ENCODE measurements at regions not wholly inside any gene's neighbourhood (a gene's known extent, or its start where the extent isn't known, plus 50 kb on each side); places are given as distances from the start of the nearest gene placed in this dataset.
"Not testable (repeated sequence)": the region's sequence is repeated elsewhere in the genome, so short reads cannot be mapped to it uniquely, and the experiment has no call there.

GRCh38 chr5:28310696-28311095, 1272.3 kb upstream of the CDH9 start:
- no peak for DNase-seq (ENCODE audit: low spot score)
- in situ Hi-C loops (cut with MboI; ENCODE audit: low sequenced_read_pairs, unreplicated experiment) = no loop called here
- TF ChIP-seq, protein P1, sequence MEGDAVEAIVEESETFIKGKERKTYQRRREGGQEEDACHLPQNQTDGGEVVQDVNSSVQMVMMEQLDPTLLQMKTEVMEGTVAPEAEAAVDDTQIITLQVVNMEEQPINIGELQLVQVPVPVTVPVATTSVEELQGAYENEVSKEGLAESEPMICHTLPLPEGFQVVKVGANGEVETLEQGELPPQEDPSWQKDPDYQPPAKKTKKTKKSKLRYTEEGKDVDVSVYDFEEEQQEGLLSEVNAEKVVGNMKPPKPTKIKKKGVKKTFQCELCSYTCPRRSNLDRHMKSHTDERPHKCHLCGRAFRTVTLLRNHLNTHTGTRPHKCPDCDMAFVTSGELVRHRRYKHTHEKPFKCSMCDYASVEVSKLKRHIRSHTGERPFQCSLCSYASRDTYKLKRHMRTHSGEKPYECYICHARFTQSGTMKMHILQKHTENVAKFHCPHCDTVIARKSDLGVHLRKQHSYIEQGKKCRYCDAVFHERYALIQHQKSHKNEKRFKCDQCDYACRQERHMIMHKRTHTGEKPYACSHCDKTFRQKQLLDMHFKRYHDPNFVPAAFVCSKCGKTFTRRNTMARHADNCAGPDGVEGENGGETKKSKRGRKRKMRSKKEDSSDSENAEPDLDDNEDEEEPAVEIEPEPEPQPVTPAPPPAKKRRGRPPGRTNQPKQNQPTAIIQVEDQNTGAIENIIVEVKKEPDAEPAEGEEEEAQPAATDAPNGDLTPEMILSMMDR (IDR thresholded peaks at IDR 0.05; ENCODE audit: borderline replicate concordance, control extremely low read depth, extremely low read depth, insufficient read depth, missing control alignments) = no peak

GRCh38 chr5:28305891-28306290, 1267.5 kb upstream of the CDH9 start:
- TF ChIP-seq, protein P1 (IDR thresholded peaks at IDR 0.05; ENCODE audit: borderline replicate concordance, control extremely low read depth, extremely low read depth, insufficient read depth, missing control alignments) = no peak
- in situ Hi-C loops (cut with MboI; ENCODE audit: low sequenced_read_pairs, unreplicated experiment) = no loop called here
- no peak for DNase-seq (ENCODE audit: low spot score)

GRCh38 chr5:28301712-28302111, 1263.3 kb upstream of the CDH9 start:
- TF ChIP-seq, protein P1 (IDR thresholded peaks at IDR 0.05; ENCODE audit: borderline replicate concordance, control extremely low read depth, extremely low read depth, insufficient read depth, missing control alignments) = no peak
- no peak for DNase-seq (ENCODE audit: low spot score)
- in situ Hi-C loops (cut with MboI; ENCODE audit: low sequenced_read_pairs, unreplicated experiment) = no loop called here

DNA sequence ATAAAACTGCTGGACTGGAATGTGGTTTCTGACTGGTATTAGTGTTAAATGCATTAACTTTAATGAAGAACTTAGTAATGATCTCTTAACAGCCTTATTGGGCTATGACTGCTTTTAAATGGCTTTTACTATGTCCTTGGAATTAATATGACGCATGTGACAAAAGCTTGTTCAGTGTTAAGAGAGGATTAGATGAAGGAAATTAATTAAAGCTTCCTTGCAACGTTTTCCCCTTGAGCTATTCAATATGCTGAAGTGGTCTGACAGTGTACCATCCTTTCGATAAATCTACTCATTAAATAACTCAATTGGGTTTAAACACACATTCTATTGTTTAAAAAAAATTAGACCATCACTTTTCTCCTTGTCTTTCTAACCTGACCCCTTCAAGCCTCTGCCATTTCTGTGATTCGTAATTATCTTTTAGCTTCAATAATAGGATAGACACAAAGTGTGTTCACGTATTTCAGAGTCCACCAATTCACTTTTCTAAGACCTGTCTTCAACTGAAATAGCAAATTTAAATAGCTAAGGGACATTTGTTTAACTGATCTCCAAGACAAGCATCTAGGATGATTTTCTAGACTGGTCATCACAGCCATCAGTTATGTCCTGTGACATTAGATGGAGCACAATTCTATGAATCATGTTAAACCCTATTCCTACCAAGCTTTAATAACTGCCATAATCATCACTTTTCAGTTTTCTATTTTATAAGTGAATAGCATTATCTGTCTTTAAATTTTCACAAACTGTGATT, 1258.0 kb upstream of the CDH9 start:
- DNase-seq (ENCODE audit: low spot score) = no peak
- in situ Hi-C loops (cut with MboI; ENCODE audit: low sequenced_read_pairs, unreplicated experiment) = no loop called here
- TF ChIP-seq, protein P1 (IDR thresholded peaks at IDR 0.05; ENCODE audit: borderline replicate concordance, control extremely low read depth, extremely low read depth, insufficient read depth, missing control alignments) = no peak

GRCh38 chr5:28287021-28287420, 1248.6 kb upstream of the CDH9 start:
- in situ Hi-C loops (cut with MboI; ENCODE audit: low sequenced_read_pairs, unreplicated experiment); DNase-seq (ENCODE audit: low spot score): not testable (repeated sequence)

DNA sequence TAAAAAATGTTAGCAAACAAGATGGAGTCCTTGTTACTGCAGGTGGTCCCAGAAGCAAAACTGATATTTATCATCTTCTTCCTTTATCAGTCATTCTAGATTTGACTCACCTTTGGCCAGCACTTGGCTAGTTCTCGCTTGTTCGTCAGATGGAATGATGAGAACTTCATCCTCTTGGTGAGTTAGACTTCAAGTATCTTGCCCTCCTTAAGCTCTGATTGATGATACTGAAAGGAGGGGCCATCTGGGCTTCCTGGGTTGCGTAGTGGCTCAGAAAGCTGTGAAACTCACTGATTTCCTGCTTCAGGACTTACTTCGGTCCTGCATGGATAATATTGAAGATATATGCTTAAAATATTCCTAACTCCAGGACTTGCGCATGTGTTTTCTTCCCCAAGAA, 1248.2 kb upstream of the CDH9 start:
- no peak for DNase-seq (ENCODE audit: low spot score)
- TF ChIP-seq, protein P1 (IDR thresholded peaks at IDR 0.05; ENCODE audit: borderline replicate concordance, control extremely low read depth, extremely low read depth, insufficient read depth, missing control alignments) = no peak
- in situ Hi-C loops (cut with MboI; ENCODE audit: low sequenced_read_pairs, unreplicated experiment) = no loop called here

GRCh38 chr5:28284788-28285187, 1246.4 kb upstream of the CDH9 start:
- DNase-seq (ENCODE audit: low spot score) = no peak
- TF ChIP-seq, protein P1 (IDR thresholded peaks at IDR 0.05; ENCODE audit: borderline replicate concordance, control extremely low read depth, extremely low read depth, insufficient read depth, missing control alignments) = no peak
- in situ Hi-C loops (cut with MboI; ENCODE audit: low sequenced_read_pairs, unreplicated experiment) = no loop called here

All from GM13976 (cell line).